ENCODE measurements at regions not wholly inside any gene's neighbourhood (a gene's known extent, or its start where the extent isn't known, plus 50 kb on each side); places are given as distances from the start of the nearest gene placed in this dataset.

DNA sequence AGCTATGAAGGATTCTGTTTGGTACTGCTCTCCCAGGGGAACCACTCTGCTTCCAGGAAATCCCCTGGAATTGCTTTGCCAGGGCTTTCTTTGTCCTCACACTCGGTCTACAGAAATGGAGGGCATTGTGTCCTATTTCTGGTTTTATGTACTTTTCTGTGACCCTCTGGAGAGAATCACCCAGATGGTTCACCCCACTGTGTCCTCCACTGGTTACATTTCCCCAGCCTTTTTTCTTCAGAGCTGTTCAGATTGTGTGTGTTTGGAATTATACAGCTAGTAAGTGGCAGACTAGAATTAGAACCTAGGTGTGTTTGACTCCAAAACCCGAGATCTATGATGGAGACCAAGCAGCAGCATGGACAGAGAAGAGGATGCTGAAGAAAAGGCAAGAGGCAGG lies 80.8 kb downstream of the CD164 start:
- peak overlapping the region; percentile 47; the same call in 1 of the 2 replicates for H2AFZ ChIP-seq
- peaks cover 3% of the 10 kb centered on the region; the same call in 1 of the 2 replicates for H3K4me1 ChIP-seq (ENCODE audit: insufficient read depth)
- no peak for ATAC-seq
- Mint-ChIP-seq H3K4me1 (peaks cover 36% of the 10 kb centered on the region), H3K27ac (no peak overlapping the region), H3K9me3 (no peaks in the 10 kb centered on the region), H3K27me3 (ENCODE audit: insufficient read depth, low read depth, poor library complexity) (peaks cover 3% of the 10 kb centered on the region), H3K36me3 (ENCODE audit: low read depth) (no peaks in the 10 kb centered on the region), H3K4me3 (no peak overlapping the region)
- no peaks in the 10 kb centered on the region for H3F3A ChIP-seq (replicated peaks; ENCODE audit: low read depth)
- no peak overlapping the region for H3K4me2 ChIP-seq
- H3K27ac ChIP-seq (ENCODE audit: low read depth) = no peak overlapping the region
- H3K27me3 ChIP-seq (ENCODE audit: insufficient read depth) = no peaks in the 10 kb centered on the region
- no peaks in the 10 kb centered on the region for H3K36me3 ChIP-seq (ENCODE audit: insufficient read depth)
- no peak for DNase-seq (ENCODE audit: low spot score)
- TF ChIP-seq REST (IDR thresholded peaks at IDR 0.05; ENCODE audit: unreplicated experiment) (no peak), STAT1 (IDR thresholded peaks at IDR 0.05; ENCODE audit: unreplicated experiment) (no peak)
- no peaks in the 10 kb centered on the region for H4K20me1 ChIP-seq (replicated peaks; ENCODE audit: insufficient read depth)
- H3K79me2 ChIP-seq (replicated peaks; ENCODE audit: insufficient read depth) = no peaks in the 10 kb centered on the region
- no peaks in the 10 kb centered on the region for H3K9me2 ChIP-seq (ENCODE audit: insufficient read depth)
- H3K4me3 ChIP-seq = no peak overlapping the region

GRCh38 chr6:109300874-109301273 lies 81.4 kb downstream of the CD164 start:
- Histone ChIP-seq H3K27me3 (ENCODE audit: insufficient read depth) (no peaks in the 10 kb centered on the region), H4K20me1 (replicated peaks; ENCODE audit: insufficient read depth) (no peaks in the 10 kb centered on the region), H3K36me3 (ENCODE audit: insufficient read depth) (no peaks in the 10 kb centered on the region), H3K4me3 (no peak overlapping the region), H3K9me2 (ENCODE audit: insufficient read depth) (no peaks in the 10 kb centered on the region), H2AFZ (no peak overlapping the region; the same call in 1 of the 2 replicates), H3F3A (replicated peaks; ENCODE audit: low read depth) (no peaks in the 10 kb centered on the region), H3K79me2 (replicated peaks; ENCODE audit: insufficient read depth) (no peaks in the 10 kb centered on the region), H3K4me1 (ENCODE audit: insufficient read depth) (peaks cover 3% of the 10 kb centered on the region; the same call in 1 of the 2 replicates), H3K27ac (ENCODE audit: low read depth) (no peak overlapping the region), H3K4me2 (no peak overlapping the region)
- DNase-seq (ENCODE audit: low spot score) (no peak), ATAC-seq (no peak)
- H3K27ac Mint-ChIP-seq = no peak overlapping the region
- H3K9me3 Mint-ChIP-seq = no peaks in the 10 kb centered on the region
- no peaks in the 10 kb centered on the region for H3K36me3 Mint-ChIP-seq (ENCODE audit: low read depth)
- peaks cover 37% of the 10 kb centered on the region for H3K4me1 Mint-ChIP-seq
- no peak overlapping the region for H3K4me3 Mint-ChIP-seq
- H3K27me3 Mint-ChIP-seq (ENCODE audit: insufficient read depth, low read depth, poor library complexity) = peaks cover 3% of the 10 kb centered on the region
- TF ChIP-seq EZH2 (IDR thresholded peaks at IDR 0.05; ENCODE audit: low read depth, unreplicated experiment) (no peak), JUNB (IDR thresholded peaks at IDR 0.05; ENCODE audit: unreplicated experiment) (no peak), POLR2AphosphoS5 (IDR thresholded peaks at IDR 0.05; ENCODE audit: low read depth) (no peak), ZNF331 (CRISPR knock-in tag; IDR thresholded peaks at IDR 0.05; ENCODE audit: low read depth) (no peak), CREB1 (CRISPR knock-in tag; IDR thresholded peaks at IDR 0.05; ENCODE audit: low read depth) (no peak), EZH2phosphoT487 (IDR thresholded peaks at IDR 0.05; ENCODE audit: unreplicated experiment) (no peak), ZNF462 (CRISPR knock-in tag; IDR thresholded peaks at IDR 0.05) (no peak), NANOG (IDR thresholded peaks at IDR 0.05; ENCODE audit: borderline replicate concordance) (no peak), STAT1 (IDR thresholded peaks at IDR 0.05; ENCODE audit: unreplicated experiment) (no peak)
